ENCODE measurements at regions not wholly inside any gene's neighbourhood (a gene's known extent, or its start where the extent isn't known, plus 50 kb on each side); places are given as distances from the start of the nearest gene placed in this dataset.

DNA sequence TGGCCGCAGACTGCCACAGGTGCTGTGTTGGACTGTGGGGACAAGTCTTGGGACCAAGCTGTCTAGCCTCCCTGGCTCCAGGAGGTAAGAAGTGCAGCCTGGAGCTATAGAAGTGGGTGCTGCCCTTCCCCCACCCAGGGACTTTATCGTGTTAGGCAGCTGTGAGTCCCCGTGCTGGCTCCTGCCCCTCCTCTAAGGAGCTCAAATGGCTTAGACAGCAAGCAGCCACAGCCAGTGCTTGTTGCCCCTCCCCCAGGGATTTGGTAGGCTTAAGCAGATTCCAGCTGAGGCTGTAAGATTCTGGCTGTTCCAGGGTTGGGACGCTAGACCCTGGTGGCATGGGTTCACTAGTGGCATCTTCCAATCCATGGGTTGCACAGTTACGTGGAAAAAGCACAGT, 979.4 kb upstream of the PCDH10 start:
- TF ChIP-seq REST (IDR thresholded peaks at IDR 0.05; ENCODE audit: low read depth) (no peak), CTCF (IDR thresholded peaks at IDR 0.05 in 2 of 3, conservative IDR thresholded peaks at IDR 0.05 in 1 of 3; ENCODE audit: borderline replicate concordance in 1 of 3, insufficient read depth in 1 of 3, low read depth in 2 of 3, low read length in 2 of 3) (no peak), YY1 (IDR thresholded peaks at IDR 0.05; ENCODE audit: extremely low read depth, insufficient replicate concordance, low read depth, low read length) (no peak), ZNF274 (IDR thresholded peaks at IDR 0.05; ENCODE audit: low read depth, low read length) (no peak), EZH2 (IDR thresholded peaks at IDR 0.05) (no peak), POLR2AphosphoS5 (IDR thresholded peaks at IDR 0.05; ENCODE audit: low read depth, low read length) (no peak), SP1 (IDR thresholded peaks at IDR 0.05; ENCODE audit: low read depth) (no peak)
